Endothelial cell of umbilical vein (primary cell): ENCODE measurements at regions not wholly inside any gene's neighbourhood (a gene's known extent, or its start where the extent isn't known, plus 50 kb on each side); places are given as distances from the start of the nearest gene placed in this dataset.

Source experiments
- CTCF ChIP-seq, 2 donors: IDR thresholded peaks; 1 replicate in 1 of 2; 2 replicates in 1 of 2; pipeline ENCODE4 v1.5.1; 2011; ENCODE audit warnings: low read length in 2 of 2, mild to moderate bottlenecking in 2 of 2, moderate library complexity in 2 of 2, control low read depth in 1 of 2, inconsistent platforms in 1 of 2, low read depth in 1 of 2; ENCODE audit not compliant: insufficient read depth in 1 of 2; ENCODE audit errors: extremely low read depth in 1 of 2
- EZH2 ChIP-seq: IDR thresholded peaks from 2 replicates; pipeline ENCODE4 v1.6.1; 2012; ENCODE audit warnings: borderline replicate concordance, low read depth, mild to moderate bottlenecking, moderate library complexity, low read length, inconsistent platforms; ENCODE audit not compliant: severe bottlenecking
- GATA2 ChIP-seq: IDR thresholded peaks from 2 replicates; pipeline ENCODE4 v1.7.0; 2011; ENCODE audit warnings: low read depth, mild to moderate bottlenecking, moderate library complexity, mixed read lengths, low read length; ENCODE audit not compliant: insufficient read length, insufficient read depth
- JUN ChIP-seq: IDR thresholded peaks from 2 replicates; pipeline ENCODE4 v1.6.1; 2011; ENCODE audit warnings: borderline replicate concordance, low read depth; ENCODE audit not compliant: insufficient read length, insufficient read depth
- MAX ChIP-seq: IDR thresholded peaks from 2 replicates; pipeline ENCODE4 v1.6.1; 2011; ENCODE audit not compliant: insufficient read depth, insufficient read length
- MYC ChIP-seq: IDR thresholded peaks from one replicate; pipeline ENCODE4 v1.6.1; 2011; ENCODE audit warnings: mild to moderate bottlenecking, low read depth, low read length
- POLR2A ChIP-seq: IDR thresholded peaks from 2 replicates; pipeline ENCODE4 v1.6.1; 2012; ENCODE audit warnings: low read depth, mild to moderate bottlenecking, control low read depth, low read length

DNA sequence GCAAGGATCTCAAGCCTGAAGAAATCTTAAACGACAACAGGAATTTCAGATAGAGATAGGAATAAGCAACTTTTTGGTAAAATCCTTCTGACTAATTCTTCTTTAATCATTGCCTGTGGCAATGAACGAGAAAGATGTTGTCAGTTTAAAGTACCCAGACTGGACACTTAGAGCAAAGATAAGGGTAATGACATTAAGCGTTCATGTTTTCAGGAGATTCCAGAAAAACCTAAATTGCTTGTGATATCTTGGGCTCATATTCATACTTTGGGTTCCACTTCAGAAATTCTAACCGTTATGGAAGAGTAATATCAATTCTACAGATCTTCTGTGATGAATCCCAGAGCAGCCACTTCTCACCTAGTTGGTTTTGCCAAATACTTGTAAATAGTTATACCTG is 73.7 kb upstream of the RHOJ start:
- TF ChIP-seq CTCF (IDR thresholded peaks at IDR 0.05; ENCODE audit: extremely low read depth in 1 of 2, insufficient read depth in 1 of 2, low read depth in 1 of 2, low read length in 2 of 2) (no peak), MYC (no peak), JUN (no peak), POLR2A (no peak), EZH2 (no peak), GATA2 (no peak), MAX (no peak)
